Skin of body (tissue), 1 donor: ENCODE measurements at regions not wholly inside any gene's neighbourhood (a gene's known extent, or its start where the extent isn't known, plus 50 kb on each side); places are given as distances from the start of the nearest gene placed in this dataset.

Experiments used
- DNase-seq: peaks from one replicate; lab custom pipeline; 2025; lab: John Stamatoyannopoulos, UW

- no peak for DNase-seq
Measured at GRCh38 chr2:47315475-47315874, 53.6 kb upstream of the EPCAM start.

DNA sequence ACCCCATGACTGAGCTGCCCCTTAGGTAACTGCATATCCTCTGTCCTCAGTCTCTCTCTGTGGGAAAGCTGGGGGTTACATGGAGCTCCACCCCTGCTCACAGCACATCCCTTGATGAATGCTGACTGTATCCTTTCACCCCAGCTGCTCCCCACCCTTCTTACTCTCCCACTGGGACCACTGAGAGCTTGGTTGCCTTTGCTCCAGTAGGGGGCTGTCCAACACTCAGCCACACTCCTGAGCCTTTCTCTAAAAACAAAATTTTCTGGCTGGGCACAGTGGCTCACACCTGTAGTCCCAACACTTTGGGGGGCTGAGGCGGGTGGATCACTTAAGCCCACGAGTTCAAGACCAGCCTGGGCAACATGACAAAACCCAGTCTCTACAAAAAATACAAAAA lies 55.4 kb upstream of the EPCAM start:
- no peak for DNase-seq

- DNase-seq = no peak
Measured at GRCh38 chr2:47313141-47313691, 55.9 kb upstream of the EPCAM start.

DNA sequence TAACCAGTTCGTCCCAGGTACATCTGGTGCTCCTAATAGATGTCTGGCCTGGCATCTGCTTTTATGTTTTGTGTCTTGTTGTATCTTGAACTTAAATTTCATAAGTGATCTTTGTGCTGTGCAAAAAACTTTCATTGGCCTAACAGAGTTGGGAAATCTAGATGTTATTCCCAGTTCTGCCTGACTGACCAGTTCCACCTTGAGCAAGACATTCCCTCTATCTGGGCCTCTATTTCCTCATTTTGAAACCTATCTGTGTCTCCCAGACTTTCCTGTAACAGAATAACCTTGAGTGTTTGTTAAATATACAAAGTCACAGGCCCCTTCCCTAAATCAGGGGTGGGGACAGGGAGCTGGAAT lies 56.6 kb upstream of the EPCAM start:
- DNase-seq = no peak

DNA sequence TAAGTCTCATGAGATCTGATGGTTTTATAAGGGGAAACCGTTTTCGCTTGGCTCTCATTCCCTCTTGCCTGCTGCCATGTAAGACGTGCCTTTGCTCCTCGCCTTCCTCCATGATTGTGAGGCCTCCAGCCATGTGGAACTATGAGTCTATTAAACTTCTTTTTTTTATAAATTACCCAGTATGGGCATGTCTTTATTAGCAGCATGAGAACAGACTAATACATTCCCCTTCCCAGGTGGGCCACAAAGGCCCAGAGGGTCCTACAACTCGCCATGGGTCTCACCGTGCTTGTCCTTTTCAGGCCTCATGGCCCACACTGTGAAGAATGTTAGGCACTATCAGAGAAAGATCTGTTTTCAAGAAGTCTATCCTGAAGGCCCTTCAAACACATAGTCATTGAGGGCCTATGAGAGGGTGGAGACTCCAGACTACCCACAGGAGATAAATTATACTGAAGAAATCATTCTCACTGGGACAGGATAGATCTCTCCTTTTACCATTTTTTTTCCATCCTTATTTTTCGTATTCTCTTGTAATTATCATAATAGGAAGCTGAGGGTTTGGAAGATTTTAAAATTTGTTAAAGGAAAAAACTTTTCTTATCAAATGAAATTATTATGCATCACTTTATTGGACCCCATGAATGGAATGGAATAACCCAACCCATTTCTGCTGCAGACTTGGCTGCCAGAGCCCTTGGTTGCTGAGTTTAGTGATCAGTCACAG lies 57.2 kb upstream of the EPCAM start:
- DNase-seq = no peak

GRCh38 chr2:47310801-47311560 lies 58.1 kb upstream of the EPCAM start:
- no peak for DNase-seq

- no peak for DNase-seq
Measured at GRCh38 chr2:47309952-47310800, 58.9 kb upstream of the EPCAM start.

- no peak for DNase-seq
Measured at GRCh38 chr2:47309472-47309951, 59.6 kb upstream of the EPCAM start.

GRCh38 chr2:47307066-47307465 lies 62.0 kb upstream of the EPCAM start:
- DNase-seq = no peak

- no peak for DNase-seq
Measured at GRCh38 chr2:47304654-47305053, 64.5 kb upstream of the EPCAM start.

DNA sequence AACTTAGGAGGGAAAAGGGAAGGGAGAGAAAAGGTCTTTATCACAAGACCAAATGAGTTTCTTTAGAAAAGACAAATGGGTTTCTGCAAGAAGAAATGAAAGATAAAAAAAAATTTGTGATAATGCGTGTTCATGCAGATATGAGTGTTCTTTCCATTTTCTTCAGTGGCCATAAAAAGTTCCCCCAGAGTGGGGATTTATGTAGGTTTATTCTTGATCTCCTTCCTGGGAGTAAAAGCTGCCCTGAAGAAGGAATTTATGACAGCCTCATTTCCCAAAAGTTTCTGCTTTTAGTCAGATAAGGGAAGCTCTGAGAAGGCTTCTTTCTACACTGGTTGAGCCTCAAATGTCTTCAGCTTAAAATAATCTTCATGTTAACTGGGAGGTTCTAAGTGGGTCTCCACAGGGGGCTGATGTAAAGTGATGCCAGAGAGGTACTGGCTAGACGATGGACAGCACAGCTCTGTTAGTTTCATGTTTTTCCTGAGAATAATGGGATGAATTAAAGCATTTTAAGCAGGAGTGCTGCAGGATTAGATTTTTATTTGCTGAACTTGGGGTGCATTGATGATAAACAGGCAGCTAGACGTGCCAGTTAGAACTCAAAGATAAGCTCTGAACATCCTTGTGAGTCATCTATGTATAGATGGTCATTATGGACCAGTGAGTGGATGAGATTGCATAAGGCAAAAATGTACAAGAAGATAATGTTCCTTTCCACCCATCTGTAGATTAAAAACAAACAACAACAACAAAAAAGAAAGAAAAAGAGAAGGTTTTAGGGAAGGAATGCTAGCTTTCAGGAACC lies 65.6 kb upstream of the EPCAM start:
- DNase-seq = no peak

DNA sequence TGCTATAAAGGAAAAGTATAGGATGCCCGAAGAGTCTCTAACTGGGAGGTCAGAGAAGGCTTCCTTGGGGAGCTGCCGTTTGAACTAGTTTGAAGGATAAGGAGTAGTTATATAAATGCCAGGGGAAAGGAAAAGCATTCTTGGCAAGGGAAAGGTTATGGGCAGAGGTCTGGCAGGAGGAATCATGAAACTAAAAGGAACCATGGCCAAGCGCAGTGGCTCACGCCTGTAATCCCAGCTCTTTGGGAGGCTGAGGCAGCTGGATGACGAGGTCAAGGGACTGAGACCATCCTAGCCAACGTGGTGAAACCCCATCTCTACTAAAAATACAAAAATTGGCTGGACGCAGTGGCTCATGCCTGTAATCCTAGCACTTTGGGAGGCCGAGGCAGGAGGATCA lies 66.8 kb upstream of the EPCAM start:
- no peak for DNase-seq

GRCh38 chr2:47301731-47302130 lies 67.4 kb upstream of the EPCAM start:
- no peak for DNase-seq

DNA sequence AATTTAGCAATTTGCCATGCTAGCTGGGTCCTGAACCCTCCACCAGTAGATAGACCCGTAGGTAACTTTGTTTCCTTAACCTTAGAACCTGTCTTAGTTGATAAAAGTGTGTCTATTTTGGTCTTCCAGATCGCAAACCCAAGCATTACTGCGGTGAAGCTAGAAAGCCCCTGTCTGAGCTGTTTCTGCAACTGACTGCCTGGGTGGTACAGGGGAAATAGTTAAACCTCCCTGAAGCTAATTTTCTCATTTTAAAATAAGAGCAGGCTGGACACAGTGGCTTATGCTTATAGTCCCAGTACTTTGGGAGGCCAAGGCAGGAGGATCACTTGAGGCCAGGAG lies 67.9 kb upstream of the EPCAM start:
- no peak for DNase-seq

- no peak for DNase-seq
Measured at GRCh38 chr2:47300609-47301276, 68.4 kb upstream of the EPCAM start.

GRCh38 chr2:47300081-47300480 lies 69.0 kb upstream of the EPCAM start:
- no peak for DNase-seq

DNA sequence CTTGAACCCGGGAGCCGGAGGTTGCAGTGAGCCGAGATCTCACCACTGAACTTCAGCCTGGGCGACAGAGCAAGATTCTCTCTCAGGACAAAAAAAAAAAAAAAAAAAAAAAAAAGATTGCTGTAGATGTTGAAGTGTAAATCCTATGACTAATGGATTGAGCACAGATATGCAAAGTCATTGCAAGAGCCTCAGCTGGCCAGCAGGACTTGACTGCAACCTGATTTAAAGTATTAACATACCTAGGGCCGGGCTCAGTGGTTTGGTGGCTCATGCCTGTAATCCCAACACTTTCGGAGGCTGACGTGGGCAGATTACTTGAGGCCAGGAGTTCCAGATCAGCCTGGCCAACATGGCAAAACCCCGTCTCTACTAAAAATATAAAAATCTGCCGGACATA lies 69.6 kb upstream of the EPCAM start:
- no peak for DNase-seq

- no peak for DNase-seq
Measured at GRCh38 chr2:47298771-47299170, 70.3 kb upstream of the EPCAM start.

- no peak for DNase-seq
Measured at GRCh38 chr2:47297767-47298425, 71.2 kb upstream of the EPCAM start.
